HAP-1 (cell line): ENCODE measurements at regions not wholly inside any gene's neighbourhood (a gene's known extent, or its start where the extent isn't known, plus 50 kb on each side); places are given as distances from the start of the nearest gene placed in this dataset.

Experiments
- DNase-seq, 2 experiments: peaks; one replicate each; pipeline ENCODE4 v3.0.0-alpha.2; 2016 to 2020; ENCODE audit warnings: low spot score in 2 of 2
- H3K27me3 ChIP-seq: fragments of 250-450 bp; sonication (Bioruptor Pico); 2 replicates; pipeline ENCODE4 v1.5.1; 2020; ENCODE audit warnings: low read depth, mild to moderate bottlenecking, moderate library complexity
- H3K36me3 ChIP-seq: fragments of 250-450 bp; sonication (Bioruptor Pico); replicated peaks from 2 replicates; pipeline ENCODE4 v1.5.1; 2020; ENCODE audit warnings: mild to moderate bottlenecking
- H3K4me1 ChIP-seq: fragments of 250-450 bp; sonication (Bioruptor Pico); 2 replicates; pipeline ENCODE4 v1.5.1; 2020; ENCODE audit warnings: mild to moderate bottlenecking
- H3K4me3 ChIP-seq: fragments of 250-450 bp; sonication (Bioruptor Pico); 2 replicates; pipeline ENCODE4 v1.5.1; 2020; ENCODE audit warnings: mild to moderate bottlenecking, moderate library complexity
- H3K9me3 ChIP-seq: fragments of 250-450 bp; sonication (Bioruptor Pico); 2 replicates; pipeline ENCODE4 v1.5.1; 2020; ENCODE audit warnings: mild to moderate bottlenecking, moderate library complexity
- in situ Hi-C: fragments of 300-500 bp; cut with MboI; formaldehyde crosslinking; loops from 3 replicates; pipeline ENCODE4 v1.14.3; 2020; ENCODE audit warnings: low sequenced_read_pairs, inconsistent platforms, mixed read lengths

DNA sequence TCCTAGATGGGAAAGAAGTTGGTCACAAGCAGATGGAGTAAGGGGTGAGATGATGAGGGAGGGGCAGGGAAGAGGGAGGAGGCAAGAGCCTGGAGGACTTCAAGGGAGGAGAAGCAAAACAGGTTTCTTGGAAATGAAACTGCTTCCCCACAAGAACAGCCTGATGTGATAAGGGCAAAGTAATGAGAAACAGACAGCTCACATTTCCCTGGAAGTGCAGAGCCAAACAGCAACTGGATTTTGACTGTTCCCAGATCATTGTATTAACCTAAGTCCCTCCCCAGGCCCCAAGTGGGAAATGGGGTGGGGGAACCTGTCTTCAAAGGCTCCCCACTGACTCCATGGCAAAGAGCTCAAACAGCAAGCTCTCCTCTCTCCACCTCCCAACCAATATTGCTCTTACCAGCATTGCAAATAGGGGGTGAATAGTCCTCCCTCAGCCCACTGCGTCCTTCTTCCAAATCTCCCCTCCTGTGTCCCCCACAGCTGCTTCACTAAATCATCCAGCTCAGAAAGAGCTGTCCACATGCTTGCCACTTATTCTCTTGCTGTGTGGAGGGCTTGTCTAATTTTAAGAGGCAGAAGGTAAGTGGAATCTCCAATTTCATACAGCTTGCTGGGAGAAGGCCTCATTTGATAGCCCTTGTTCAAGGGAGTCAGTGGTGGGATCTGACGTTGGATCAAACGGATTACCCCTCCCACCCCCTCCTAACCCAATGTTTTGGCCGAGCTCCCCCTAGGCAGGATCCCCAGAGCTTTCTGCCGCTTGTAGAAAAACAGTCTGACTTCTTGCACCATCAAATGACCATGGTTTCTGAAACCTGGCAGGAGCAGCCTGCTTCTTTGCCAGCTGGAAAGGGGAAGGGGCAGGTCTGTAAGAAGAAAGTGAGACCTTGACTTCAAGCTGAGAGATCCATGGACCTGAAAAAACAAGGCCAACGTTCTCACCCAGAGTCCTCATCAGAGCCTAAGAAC, 56.3 kb upstream of the SMIM36 start:
- H3K36me3 ChIP-seq: no peaks in the 10 kb centered on the region
- no peaks in the 10 kb centered on the region for H3K4me1 ChIP-seq
- no peaks in the 10 kb centered on the region for H3K9me3 ChIP-seq
- DNase-seq: no peak
- peaks cover 3% of the 10 kb centered on the region; the same call in 1 of the 2 replicates for H3K27me3 ChIP-seq
- in situ Hi-C loops: no loop called here
- no peak overlapping the region for H3K4me3 ChIP-seq

DNA sequence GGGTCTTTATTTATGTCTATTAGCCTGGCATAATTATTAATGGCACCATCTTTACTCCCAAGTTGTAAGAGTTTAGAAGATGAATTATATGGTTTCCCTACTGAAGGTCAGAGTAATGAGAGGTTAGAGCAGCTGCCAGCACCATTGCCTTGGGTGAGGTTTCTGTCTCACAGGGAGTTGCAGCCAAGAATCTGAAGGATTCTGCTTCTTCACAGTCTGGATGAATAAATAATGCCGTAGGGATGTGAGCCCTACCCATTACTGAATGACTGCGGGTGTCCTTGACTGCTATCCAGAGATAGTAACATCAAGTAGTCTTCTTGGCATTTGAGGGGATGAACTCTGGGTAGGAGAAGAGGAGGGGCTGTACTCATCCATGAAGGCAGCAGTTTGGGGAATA, 52.8 kb upstream of the SMIM36 start:
- H3K4me3 ChIP-seq: no peak overlapping the region
- H3K9me3 ChIP-seq: no peaks in the 10 kb centered on the region
- no peaks in the 10 kb centered on the region; the same call in 1 of the 2 replicates for H3K27me3 ChIP-seq
- no peaks in the 10 kb centered on the region for H3K4me1 ChIP-seq
- H3K36me3 ChIP-seq: no peaks in the 10 kb centered on the region
- in situ Hi-C loops: no loop called here
- DNase-seq: no peak

DNA sequence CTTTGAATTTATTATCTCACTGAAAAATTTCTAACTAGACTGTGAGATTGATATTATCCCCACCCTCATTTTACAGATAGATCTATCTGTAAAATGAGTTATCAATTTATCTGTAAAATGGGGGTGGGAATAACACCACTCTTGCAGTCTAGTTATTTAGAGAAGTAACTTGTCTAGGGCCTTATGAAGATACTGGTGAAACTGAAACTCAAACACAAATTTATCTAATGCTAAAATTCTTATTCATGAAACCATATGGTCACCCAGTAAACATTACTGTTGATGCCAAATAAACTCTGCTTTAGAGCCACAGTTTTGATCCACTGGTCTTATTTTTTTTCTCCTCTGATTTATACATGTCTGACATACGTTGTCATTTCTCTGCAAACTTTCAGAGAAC, 52.1 kb upstream of the SMIM36 start:
- no peak for DNase-seq
- Histone ChIP-seq H3K4me1 (no peaks in the 10 kb centered on the region), H3K36me3 (no peaks in the 10 kb centered on the region), H3K27me3 (no peaks in the 10 kb centered on the region), H3K4me3 (no peak overlapping the region), H3K9me3 (no peaks in the 10 kb centered on the region)
- in situ Hi-C loops: no loop called here

DNA sequence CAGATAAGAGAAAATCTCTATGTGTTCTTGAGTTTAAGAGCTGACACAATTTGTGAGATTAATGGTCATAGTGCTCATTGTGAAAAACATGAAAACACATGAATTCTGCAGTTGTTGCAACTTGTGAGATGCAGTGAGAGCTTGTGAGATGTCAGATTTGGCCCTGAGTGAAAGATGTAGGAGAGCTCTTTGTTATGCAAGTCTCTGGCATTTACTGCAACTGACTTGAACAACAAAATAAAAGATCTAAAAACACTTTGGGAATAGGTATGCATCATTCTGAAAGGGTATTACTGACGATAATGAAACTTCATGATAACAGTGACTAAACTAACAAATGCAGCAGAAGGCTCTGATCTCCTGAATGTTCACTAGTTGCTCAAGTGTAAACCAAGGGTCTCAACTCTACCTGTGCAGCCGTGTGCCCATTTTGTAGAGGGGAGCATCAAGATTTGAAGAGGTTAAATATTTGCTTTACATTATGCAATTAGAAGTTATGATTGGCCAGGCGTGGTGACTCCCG, 50.8 kb upstream of the SMIM36 start:
- Histone ChIP-seq H3K4me1 (no peaks in the 10 kb centered on the region), H3K27me3 (no peaks in the 10 kb centered on the region), H3K36me3 (no peaks in the 10 kb centered on the region), H3K4me3 (no peak overlapping the region), H3K9me3 (no peaks in the 10 kb centered on the region)
- in situ Hi-C loops: no loop called here
- DNase-seq: no peak

DNA sequence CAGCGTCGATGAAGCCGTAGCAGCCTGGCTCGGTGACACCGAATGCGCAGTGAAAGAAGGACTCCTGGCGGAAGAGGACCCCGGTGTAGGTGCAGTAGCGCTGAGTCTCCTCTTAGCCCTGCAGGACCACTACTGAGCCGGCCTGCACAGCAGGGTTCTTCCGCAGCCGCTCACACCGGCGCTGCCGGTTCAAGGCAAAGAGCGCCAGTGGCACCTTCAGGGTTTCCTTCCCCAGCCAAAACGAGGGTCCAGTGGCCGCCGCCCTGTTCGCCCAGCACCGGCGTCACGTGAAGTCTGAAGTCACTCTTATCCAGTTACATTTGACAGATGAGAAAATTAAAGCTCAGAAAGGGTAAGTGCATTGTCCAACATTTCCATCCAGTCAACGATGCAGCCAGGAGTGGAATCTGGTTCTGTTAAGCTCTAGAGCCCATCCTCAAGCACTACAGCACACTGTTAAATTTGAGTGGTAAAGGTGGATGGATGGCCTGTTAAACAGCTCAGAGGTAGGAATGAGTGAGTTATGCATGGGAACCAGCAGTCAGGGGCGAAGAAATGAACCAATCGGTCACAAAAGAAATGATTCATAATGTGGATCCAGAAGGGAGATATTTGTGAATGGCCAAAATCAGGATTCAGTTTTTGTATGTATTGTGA, 50.2 kb upstream of the SMIM36 start:
- DNase-seq: no peak
- Histone ChIP-seq H3K4me1 (no peaks in the 10 kb centered on the region), H3K36me3 (no peaks in the 10 kb centered on the region), H3K4me3 (no peak overlapping the region), H3K9me3 (no peaks in the 10 kb centered on the region), H3K27me3 (no peaks in the 10 kb centered on the region)
- in situ Hi-C loops: no loop called here
